GM18909 (cell line): ENCODE measurements at regions not wholly inside any gene's neighbourhood (a gene's known extent, or its start where the extent isn't known, plus 50 kb on each side); places are given as distances from the start of the nearest gene placed in this dataset.

Experiments
- ATAC-seq: cut with Tn5 transposase; IDR thresholded peaks from one replicate; pipeline ENCODE4 v1.9.1; 2021; ENCODE audit warnings: mild to moderate bottlenecking; ENCODE audit not compliant: unreplicated experiment, poor library complexity

DNA sequence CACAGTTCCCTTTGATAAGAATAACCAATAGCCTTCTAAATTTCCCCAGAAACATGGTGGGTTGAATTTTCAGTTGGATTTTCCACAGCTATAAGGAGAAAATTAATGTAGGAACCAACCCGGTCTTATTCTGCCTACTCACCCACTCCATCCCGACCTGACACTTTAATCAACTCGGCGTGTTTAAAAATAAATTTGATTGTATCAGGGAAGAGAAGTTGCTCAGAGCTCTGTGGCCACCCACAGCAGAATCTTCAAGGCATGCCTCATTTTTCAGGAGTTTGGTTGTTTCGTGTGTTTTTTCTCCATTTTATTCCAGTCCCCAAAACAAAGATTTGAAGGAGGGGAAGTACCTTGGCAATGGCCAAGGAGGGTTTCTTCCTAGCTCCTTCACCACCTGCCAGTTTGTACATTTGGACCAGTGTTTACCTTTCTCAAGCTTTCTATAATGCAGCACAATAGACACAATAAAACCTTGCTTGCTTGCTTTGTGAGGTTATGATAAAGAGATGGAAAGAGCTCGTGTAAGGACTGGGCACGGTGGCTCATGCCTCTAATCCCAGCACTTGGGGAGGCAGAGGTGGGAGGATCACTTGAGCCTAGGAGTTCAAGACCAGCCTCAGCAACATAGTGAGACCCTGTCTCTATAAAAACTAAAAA is 297.2 kb upstream of the JARID2 start:
- ATAC-seq: no peak

DNA sequence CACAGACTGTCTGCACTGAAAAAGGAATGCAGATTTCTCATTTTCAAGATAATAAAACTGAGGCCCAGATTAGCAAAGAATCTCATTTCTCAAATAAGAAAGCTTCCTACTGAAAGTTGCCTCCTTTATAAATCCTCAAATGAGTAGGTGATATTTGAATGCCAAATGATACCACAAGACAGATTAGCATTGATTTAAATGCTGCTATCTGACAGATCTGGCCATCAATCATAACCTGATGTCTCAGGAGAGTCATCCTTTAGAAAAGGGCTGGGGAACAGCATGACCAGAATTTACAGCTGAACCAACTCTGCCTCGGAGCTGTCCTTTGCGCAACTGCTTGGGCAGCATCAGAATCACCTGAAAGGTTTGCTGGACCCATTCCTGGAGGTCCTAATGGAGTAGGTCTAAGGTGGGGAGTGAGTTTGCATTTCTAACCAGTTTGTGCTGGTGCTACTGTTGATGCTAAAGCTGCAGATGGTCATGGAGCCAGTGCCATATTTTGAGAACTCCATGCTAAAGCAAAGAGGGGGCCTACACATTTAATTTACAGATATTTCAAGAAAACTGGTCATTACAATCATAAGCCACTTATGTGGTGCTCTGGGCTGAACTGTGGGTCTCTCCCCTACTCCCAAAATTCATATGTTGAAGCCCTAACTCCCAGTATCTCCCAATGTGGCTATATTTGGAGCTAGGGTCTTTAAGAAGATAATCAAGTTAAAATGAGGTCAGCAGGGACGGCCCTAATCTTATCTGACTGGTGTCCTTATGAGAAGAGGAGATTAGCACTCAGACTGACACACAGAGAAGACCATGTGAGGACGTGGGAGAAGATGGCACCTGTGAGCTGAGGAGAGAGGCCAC is 295.5 kb upstream of the JARID2 start:
- no peak for ATAC-seq

GRCh38 chr6:14950970-14951276 is 294.9 kb upstream of the JARID2 start:
- no peak for ATAC-seq

DNA sequence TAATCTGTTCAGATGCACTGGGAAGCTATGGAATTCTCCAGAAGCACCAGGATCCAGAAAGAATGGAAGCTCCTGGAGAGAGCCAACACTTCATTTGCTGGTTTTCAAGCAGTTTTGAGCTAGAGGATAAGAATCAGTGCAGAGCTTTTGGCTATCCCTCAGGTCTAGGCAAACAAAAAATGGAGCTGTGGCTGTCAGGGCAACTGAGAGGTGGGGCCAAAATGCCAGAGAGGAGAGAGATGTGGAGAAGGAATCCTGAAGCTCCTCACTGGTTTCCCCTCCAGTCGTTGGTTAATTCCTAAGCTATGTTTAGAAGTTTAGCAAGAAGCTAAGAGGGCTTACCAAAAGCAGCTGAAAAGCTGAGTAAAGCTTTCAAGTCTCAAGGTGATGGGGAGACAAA is 294.2 kb upstream of the JARID2 start:
- ATAC-seq: no peak

- no peak for ATAC-seq
Observed at GRCh38 chr6:14953836-14954235, 292.0 kb upstream of the JARID2 start.

- ATAC-seq: no peak
Observed at GRCh38 chr6:14957355-14958059, 288.4 kb upstream of the JARID2 start.

DNA sequence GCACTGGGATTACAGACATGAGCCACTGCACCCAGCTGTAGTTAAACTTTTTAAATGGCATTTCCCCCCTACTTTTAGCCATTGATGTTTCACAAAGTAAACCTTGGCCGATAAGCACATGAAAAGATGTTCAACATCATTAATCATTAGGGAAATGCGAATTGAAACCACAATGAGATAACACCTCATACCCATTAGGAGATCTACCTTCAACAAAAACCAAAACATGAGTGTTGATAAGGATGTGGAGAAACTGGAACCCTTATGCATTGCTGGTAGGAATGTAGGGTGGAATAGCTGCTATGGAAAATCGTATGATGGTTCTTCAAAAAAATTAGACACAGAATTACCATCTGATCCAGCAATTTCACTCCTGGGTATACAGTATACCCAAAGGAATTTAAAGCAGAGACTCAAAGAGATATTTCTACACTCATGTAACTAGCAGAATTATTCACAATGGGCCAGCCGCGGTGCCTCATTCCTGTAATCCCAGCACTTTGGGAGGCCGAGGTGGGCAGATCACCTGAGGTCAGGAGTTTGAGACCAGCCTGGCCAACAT is 286.5 kb upstream of the JARID2 start:
- ATAC-seq: no peak

DNA sequence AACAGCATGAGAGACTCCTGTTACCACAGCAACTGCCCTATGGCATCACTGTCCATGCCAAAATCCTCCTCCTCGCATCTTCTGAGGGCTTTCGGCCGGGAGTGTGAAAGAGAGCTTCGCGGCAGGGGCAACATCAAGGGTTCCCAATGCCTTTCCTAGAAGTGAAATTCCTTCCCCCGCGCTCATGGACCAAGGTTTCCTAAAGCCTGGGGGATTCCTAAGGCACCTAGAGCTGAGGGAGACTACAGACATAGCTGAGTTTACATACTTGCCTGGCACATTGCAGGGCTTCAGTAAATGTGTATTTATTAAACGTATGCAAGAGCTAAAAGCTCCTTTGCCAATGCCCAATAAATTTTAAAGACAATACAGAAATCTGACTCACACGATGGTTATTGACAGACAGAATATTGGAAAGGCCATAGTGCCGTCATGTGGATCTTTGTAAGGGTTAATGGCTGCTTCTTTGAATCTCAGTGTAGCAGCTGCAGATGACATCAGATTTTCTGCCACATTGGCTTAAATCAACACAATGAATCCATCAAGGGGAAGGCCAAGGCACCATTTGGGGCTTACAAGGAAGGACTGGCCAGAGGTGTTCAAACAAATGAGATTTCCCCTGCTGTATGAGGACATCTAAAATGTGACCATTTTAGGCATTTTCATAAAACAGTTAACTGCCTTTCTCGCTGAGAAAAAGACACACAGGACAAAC is 281.2 kb upstream of the JARID2 start:
- no peak for ATAC-seq

- no peak for ATAC-seq
Observed at GRCh38 chr6:14965424-14966075, 280.3 kb upstream of the JARID2 start.

GRCh38 chr6:14966096-14966905 is 279.6 kb upstream of the JARID2 start:
- ATAC-seq: no peak

DNA sequence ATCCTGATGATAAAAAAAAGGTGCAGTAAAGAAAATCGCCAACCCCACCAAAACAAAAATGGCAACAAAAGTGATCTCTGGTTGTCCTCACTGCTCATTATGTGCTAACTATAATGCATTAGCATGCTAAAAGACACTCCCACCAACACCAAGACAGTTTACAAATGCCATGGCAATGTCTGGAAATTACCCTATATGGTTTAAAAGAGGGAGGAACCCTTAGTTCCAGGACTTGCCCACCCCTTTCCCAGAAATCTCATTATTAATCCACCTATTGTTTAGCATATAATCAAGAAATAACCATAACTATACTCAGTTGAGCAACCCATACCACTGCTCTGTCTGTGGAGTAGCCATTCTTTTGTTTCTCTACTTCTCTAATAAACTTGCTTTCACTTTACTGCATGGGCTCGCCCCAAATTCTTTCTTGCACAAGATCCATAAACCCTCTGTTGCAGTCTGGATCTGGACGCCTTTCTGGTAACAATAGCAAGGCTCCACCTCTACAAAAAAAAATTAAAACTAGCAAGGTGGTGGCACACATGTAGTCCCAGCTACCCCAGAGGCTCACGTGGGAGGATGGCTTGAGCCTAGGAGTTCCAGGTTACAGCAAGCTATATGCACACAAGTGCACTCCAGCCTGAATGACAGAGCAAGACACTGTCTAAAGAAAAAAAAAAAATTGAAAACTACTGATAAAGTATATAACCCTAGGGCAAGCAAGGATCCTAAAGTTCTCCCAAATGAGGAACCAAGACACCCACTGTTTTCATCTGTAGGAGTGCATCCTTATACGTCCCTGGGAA is 278.8 kb upstream of the JARID2 start:
- ATAC-seq: no peak

- no peak for ATAC-seq
Observed at GRCh38 chr6:14968056-14968637, 277.7 kb upstream of the JARID2 start.

DNA sequence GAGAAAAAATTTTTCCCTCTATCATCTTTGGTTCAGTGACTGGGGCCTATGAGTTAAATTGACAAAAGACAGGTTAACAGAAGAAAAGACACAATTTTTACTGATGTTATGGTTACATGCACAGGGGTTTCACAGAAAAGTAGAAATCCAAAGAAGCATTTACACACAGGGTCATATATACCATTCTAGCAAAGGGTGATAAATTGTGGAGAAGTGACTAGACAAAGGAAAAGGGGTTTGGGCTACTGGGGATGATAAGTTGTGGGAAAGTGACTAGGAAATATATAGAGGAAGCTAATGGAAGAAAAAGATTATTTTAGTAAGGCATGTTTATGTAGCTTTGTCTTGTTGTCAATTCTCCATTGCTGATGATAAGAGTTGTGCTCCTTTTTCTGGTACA is 276.7 kb upstream of the JARID2 start:
- ATAC-seq: no peak

GRCh38 chr6:14972379-14973067 is 273.3 kb upstream of the JARID2 start:
- no peak for ATAC-seq

DNA sequence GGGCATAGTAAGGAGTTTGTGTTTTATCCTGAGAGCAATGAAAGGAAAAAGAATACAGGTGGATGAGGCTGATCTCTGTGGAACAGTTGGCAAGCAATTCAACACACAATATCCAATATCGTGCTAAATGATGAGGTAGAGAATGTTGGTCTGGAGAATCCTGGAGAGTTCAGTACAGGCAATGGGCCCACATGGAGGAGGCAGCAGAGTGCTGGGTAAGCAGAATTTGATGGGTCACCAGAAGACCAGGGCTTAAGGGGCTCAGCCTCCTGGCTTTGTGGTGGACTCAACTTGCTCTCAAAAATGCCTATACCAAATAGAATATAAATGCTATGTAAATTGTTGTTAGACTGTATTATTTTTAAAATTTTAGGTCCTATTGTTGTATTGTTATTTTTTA is 271.5 kb upstream of the JARID2 start:
- no peak for ATAC-seq

DNA sequence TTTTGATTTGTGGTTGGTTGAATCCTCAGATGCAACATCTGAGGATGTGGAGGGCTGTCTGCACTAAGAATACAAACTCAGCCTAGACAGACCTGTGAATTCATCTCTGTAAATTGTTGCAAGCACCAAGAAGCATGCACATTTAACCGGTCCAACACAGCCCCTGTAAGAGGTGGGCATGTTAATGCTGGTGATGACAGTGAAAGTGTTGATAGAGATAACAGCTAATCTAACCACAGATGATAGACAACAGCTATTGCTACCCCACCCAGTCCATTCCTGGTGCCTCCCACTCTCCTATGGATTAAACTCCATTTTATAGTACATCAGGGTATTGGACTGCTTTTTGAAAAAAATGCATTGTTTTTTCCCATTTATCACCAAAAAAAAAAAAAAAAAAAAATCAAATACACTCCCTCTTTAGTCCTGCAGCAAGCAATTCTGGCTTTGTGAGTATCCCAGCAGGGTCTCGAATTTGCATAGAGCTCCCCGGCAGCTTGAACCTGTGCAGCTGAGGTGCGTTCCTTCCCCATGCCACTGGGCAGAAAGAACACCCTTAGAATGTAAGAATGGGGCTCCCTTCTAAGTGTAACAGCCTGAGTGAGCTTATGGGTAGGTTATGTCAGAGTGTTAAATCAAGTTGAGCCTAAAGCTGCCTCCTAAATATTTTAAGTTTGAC is 270.9 kb upstream of the JARID2 start:
- ATAC-seq: no peak

DNA sequence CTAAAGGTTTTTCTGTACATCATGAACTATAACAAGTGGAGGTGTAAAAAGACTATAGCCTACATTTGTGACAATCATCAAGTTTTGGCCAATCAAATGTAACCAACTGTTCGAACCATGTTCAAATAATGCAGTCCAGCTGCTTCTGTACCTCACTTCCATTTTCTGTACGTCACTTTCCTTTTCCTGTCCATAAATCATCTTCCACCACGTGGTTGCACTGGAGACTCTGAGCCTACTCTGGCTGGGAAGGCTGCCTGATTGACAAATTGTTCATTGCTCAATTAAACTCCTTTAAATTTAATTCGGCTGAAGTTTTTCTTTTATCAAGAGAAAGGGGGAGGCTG is 270.4 kb upstream of the JARID2 start:
- no peak for ATAC-seq
